GM18499 (cell line): ENCODE measurements at regions not wholly inside any gene's neighbourhood (a gene's known extent, or its start where the extent isn't known, plus 50 kb on each side); places are given as distances from the start of the nearest gene placed in this dataset.

Experiments used
- ATAC-seq: cut with Tn5 transposase; IDR thresholded peaks from one replicate; pipeline ENCODE4 v1.9.1; 2021; ENCODE audit warnings: moderate number of reproducible peaks; ENCODE audit not compliant: insufficient read depth, unreplicated experiment

DNA sequence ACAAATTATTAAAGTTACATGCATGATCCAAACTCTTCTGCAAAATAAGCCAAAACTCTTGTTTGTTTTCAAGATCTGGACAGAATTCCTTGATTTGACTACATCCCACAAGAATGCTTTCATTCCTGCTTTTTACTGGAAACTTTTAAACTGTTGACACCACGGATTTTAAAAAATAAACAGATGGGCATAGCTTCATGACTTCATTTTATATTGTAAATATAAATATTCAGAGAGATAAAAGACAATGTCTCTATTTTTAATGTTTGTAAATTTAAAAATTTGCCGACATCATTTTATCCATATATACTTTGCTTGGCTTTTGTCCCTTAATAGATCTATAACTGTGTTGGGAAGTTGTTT, 134.3 kb upstream of the DCN start:
- ATAC-seq, result no peak

DNA sequence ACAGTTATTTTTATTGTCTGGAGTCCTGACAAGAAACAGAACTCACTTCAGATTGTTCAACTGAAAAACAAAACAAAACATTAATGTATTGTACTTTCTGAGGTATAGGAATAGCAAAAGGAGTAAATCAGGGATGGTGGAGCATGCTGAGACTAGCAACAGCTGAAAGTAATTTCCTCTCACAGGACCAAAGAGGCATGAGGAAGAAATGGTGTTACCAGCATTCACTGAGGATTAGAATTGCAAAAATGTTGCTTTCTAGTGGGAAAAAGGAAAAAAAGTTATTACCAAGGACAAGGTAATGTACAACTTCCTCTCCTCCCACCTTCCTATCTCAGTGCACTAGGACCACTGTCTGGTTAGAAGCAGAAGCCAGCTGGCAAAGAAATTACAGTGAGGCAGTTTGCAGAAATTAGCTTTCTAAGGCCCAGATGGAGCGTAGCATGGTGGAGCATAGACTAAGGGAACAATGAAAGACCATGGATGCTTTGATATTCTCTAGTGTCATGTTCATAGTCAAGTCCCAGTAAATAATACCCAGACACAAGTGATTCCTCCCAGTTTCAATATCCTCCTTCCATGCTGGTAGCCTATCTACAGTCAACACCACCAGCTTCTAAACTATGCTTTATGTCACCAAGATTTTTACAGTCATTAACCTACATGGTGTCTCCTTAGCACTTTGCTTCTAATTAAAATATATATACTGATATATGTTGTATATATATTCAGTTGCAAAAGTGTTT, 133.7 kb upstream of the DCN start:
- ATAC-seq, result no peak

DNA sequence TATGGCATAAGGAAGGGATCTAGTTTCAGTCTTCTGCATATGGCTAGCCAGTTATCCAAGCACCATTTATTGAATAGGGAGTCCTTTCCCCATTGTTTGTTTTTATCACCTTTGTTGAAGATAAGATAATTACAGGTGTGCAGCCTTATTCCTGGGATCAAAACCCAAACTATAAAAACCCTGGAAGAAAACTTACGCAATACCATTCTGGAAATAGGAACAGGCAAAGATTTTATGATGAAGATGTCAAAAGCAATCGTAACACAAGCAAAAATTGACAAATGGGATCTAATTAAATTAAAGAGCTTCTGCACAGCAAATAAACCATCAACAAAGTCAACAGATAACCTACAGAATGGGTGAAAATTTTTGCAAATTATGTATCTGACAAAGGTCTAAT, 128.5 kb upstream of the DCN start:
- ATAC-seq, result no peak

DNA sequence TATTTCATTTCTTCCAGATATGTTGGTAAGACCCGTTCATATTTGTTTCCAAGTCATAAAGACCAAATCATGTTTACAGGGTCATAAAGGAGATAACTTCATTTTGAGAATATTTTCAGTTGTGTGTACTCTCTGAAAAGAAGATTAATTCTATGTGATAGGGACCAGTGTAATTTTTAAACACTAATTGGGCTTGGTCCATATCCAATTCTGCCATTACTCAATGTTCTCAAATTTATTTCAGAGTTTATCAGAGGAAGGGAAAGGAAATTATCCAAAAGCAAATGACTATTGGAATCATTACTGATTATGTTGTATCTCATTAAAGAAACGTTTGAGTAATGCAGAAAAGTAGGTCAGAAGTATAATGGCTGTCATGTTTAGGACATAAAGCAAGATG, 126.8 kb upstream of the DCN start:
- ATAC-seq, result no peak

DNA sequence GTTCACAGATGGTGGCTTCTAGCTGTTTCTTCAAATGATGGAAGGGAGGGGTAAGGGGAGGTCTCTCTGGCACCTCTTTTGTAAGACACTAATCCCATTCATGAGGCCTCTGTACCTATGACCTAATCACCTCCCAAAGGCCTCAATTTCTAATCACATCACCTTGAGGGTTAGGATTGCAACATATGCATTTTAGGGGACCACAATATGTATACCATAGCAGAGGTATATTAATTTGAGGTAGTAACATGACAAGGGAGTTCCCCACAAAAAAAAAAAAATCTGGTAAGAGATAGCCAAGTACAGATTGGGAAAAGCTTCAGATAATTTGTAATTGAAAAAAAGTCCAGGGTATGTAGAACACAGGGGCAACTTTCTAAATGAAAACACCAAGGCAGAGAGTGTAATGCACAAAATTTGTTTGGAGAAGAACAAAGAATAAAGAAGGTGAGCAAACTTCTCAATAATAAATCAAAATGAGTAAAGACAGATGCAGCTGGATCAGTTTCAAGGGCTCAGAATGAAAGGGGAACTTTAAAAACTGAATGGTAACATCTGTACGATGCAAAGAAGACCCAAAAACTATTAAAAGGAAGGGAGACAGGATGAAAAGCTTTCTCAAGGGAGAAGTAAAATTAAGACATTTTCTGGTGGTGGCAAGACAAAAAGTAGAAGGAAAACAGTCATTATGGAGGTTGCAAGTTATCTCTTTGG, 125.5 kb upstream of the DCN start:
- no peak for ATAC-seq

DNA sequence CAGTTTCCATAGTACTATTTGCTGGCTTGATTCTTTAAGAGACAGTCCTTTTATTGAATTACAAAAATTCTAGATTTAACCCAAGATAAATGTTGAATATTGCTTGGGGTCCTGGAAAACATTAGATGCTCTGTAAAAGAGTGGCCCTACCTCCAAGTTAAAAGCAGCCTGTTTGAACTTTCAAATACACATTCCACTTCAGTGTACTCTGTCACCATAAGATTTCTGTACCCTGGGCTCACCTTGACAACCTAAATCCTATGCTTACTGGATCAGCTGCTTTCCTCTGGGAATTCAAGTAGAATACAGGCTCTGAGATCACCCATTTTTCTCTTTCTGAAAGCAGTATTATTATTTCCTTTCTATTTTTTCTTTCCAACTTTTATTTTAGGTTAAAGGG, 107.7 kb upstream of the DCN start:
- ATAC-seq, result no peak

DNA sequence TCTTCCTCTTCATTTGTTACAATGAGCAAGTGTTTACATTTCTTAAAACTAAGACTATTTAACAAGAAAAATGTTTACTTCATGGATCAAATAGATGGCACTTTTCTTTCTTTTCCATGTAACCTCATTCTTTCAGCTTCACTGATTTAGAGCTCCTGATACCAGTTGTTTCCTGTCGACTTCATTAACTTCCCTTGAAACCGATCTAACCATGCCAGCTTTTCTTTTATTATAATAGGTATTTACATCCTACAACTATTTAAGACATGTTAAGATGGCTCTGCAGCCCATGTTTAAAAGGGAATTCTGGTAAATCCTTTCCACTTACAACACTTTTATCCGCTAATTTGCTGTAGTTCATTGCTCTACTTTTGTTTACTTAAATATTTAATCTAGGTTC, 107.3 kb upstream of the DCN start:
- ATAC-seq, result no peak

DNA sequence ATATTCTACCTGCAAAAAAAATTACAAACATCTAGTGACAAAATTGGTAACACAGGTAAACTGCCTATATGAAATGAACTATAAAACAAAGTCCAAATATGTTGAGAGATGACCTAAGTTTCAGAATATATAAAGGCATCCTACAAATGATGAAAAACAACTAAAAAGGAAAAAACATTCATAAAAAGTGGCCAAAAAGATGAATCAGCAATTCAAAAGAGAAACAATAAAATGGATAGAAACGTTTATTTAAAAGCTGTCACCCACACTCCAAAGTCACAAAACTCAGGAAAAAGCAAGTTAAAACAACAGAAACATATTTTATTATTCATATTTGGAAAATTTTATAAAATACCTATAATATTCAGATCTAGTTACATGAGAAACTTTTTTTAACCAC, 106.5 kb upstream of the DCN start:
- no peak for ATAC-seq

DNA sequence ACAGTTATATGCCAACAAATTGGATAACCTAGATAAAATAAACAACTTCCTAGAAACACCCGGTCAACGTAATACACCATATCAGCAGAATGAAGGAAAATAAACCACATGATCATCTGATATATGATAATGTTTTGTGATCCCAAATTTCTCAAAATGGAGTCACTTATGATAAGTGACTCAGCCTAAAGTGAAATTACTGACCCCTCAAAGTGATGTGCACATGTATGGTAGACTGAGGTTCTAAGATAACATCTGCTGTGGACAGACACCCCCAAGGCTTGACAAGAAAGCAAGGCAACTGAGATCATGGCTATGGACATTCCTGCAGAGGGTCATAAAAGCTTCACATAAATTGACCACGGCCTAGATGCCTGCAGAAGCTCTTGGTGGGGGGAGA, 105.1 kb upstream of the DCN start:
- ATAC-seq, result no peak

DNA sequence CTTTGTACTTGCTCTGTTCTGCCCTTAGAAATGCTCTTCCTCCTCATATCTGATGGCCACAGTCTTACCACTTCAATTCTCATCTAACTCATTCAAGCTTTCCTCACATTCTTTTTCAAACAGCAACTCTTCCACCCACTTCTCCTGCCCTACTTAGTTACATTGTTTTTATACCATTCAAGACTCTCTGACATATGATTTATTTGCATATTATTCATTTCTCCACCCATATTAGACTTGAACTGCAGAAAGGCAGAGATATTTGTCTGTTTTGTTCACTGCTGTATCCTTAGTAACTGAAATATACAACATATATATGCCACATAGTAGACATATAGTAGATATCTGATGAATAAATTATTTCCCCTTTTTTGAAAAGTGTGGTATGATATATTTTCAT, 95.5 kb upstream of the DCN start:
- no peak for ATAC-seq

DNA sequence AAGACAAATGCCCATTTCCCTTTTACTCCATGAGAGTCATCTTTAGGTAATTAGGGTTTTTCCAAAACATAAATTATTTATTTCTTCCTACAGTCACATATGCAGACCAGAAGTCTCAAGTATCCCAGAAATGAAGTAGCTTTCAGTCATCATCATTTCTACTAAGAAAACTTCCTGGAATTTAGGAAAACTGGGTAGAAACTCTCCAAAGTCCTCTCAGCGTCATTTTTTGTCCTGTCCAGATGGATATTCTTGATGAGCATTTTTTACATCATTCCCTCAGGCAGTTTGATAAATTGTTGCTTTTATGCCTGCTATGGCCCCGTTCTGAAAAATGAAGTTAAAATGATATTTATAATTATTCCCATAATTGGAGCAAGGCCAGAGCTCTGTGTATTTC, 93.9 kb upstream of the DCN start:
- ATAC-seq, result no peak

DNA sequence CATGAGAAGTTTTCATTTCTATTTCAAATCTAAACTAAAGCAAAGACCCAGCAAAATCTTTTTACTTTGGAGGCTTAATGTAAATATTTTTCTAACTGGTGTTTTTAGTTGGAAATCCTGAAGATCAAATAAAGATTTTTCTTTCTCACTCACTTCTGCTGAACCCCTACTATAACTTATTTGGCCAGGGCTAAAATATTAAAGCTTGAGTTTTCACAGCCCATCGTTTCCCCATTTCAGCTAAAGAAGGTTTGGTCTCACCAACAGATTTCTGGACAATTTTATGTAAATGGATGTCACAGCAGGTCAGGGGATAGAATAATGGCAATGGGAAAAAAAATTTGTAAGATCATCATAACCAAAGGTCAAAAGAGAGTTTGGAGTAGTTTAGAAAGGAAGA, 92.7 kb upstream of the DCN start:
- no peak for ATAC-seq

DNA sequence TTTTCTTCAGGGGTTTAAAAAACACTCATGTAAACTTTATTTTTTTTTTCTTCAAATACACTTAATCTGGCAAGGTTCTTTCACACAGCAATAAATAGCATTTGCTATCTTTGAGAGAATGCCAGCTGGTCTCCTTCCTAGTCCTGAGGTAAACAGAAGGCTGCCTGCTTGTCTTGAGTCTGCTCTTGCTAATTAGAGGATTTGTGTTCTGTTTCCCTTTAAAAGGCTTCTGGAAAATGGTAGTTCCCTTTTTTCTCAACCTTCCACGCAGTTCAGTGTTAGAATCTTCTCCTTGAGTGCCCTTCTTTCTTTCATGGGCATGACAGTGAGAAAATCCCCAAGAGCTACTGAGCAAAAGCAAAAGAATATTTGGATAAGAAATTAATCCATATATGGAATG, 92.3 kb upstream of the DCN start:
- no peak for ATAC-seq

DNA sequence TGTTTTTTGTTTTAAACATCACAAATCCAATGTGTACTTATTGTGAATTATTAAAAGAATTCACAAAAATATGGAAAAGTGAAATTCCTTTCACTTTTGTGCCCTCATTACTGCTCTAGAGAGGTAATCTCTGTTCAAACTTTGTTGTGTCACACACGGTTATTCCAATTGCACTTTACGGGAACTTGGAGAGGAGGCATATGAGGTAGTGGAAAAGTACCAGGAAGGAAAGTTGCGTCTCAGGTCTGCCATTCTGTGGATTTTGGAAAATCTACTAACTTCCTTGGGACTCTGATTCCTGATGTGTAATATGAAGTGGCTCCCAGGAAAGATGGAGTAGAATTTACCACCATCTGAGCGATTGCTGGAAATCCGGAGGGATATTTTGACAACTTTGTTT, 90.9 kb upstream of the DCN start:
- no peak for ATAC-seq

DNA sequence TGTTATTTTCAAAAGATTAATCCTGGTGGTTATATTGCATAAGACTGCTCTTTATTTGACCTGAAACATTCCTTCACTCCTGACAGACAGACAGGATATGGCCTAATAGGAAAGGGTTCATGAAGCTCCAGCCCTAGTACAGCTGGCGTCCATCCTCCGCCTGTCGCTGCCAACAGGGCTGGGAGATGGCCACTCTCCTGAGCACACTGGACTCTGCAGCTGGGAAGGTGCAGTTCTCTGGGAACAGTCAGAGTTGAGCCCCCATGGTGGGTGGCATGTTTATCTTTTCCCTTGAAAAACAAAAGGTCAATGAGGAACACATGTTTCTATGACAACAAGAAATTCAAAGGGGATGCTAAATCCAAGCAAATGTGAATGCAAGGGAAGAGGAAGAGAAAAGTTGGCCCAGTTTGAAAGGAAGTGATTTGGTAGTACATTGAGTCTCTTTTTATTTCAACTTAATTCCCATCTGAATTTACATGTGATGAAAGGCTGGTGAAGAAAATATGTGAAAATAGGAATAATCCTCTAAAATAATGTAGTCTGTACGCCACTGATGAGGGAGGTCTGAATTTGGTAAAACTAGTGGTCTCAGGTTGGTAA, 89.9 kb upstream of the DCN start:
- no peak for ATAC-seq

DNA sequence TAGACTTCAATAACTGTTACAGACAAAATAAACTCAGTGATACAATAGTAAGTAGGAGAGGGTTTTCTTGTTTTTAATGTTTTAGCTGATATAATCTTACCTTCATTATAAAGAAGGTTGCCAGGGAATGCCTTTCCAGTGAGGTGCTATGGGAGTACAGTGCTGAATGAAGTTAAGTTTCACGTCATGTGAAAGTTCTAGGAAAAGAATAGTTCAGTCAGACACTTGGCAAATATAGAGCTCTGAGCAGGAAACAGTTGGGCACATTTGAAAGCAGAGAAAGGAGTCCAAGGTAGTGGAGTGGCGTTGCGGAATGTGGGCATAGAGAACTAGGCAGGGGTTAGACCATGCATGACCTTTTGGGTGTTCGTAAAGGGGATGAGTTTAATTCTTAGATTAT, 88.6 kb upstream of the DCN start:
- no peak for ATAC-seq

DNA sequence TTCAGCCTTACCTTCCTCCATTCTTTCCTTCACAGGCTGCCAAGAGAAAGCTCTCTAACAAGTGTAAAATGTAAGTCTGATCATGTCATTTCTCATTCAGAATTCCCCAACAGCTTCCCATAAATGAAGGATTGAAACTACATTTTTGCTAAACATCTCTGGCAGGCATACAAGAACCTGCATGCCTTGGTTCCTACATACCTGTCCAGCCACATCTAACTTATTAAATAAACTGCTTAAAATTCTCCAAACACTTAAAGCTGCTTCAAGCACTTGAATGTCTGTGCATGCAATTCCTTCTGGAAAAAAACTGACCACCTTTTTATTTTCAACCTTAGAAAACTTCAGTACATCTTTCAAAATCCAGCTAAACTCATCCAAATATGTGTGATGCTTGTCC, 84.4 kb upstream of the DCN start:
- no peak for ATAC-seq

DNA sequence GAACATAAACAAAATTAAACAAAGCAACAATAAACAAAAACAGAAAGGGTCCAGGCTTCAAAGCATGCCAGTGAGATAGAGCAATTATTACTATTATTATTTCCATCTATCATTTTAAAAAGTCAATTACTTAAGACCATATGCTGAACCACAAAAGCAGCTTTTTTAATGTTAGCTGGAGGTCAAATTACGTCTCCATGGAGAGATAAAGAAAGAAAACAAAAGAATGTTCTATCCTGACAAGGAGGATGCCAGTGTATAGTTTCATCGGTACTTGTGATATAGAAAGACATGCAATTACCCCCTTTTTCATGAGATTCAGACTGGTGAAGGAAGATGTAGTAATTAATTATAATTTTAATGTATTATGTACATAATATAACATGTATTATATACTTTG, 81.6 kb upstream of the DCN start:
- no peak for ATAC-seq

DNA sequence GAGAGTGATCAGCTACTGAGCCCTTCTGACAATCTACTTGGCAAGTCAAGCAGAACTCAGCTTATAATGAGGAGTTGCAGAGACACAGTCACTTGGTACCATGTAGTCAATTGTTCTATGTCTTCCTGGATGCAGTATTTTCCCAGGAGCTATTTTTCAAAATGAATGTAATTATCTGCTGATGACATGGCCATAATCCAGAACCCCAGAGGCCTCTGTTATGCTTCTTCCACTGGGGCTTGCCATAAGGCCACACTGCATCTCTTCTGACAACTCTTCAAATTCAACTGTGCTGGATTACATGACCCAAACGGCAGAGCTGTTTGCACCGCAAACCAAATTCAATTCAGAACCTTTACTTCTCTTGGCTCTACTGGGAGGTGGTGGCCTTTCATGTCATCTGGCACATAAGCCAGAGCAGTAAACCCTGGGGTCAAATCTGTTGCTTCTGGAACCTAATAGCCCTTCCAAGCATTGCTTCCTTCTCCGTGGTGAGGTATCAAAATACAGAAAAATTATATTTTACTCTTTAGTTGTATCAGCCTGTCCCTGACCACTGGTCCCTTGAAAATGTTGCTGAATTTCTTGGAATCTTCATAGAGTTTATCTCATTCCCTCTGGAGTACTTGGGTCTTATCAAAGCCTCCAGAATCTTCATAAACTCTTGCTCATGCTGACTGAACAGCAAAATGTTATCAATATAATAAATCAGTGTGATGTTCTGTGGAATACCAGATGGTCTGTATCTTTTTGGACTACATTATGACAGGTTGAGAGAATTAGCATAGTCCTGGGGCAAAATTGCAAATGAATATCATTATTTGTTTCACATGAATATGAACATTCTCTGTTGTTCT, 79.4 kb upstream of the DCN start:
- ATAC-seq, result no peak

DNA sequence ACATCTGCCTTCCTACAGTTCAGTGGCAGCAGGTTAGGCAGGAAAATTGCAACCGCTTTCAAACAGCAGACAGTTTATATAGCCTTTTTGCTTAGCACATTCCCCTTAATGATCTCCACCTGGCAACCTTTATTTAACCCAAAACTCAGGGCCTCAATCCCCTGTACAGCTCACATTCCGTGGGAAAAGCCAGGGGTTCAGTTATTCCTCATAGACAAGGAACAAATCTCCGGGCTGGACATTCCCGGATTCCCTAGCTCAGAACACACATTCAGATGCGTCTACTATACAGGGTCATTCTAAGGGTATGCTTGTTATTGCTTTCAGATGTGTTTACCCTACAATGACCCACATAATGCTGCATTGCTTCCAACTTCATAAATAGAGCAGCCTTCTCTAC, 73.8 kb upstream of the DCN start:
- no peak for ATAC-seq

DNA sequence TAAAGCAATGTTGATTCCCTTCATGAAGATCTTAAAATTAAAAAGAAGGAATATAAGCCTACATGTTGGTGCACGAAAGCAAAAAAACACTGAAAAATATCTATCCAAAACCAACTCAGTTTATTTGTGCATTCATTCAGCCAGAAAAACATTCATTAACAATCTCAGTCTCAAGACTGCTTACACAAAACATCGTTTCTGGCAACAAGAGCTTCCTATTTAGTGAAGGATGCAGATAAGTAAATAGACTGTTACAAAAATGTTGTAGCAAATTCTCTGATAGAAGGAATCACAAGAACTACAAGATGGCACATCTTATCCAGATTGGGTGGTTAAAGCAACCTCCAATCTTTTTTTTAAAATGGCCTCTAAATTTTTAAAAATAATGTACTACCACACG, 69.7 kb upstream of the DCN start:
- ATAC-seq, result no peak
